Esophagus squamous epithelium (tissue), 5 donors: ENCODE measurements at regions not wholly inside any gene's neighbourhood (a gene's known extent, or its start where the extent isn't known, plus 50 kb on each side); places are given as distances from the start of the nearest gene placed in this dataset.

Experiments
- DNase-seq: peaks from one replicate; lab custom pipeline; 2025; lab: John Stamatoyannopoulos, UW
- H3K27ac ChIP-seq, 4 donors: fragments of 200-600 bp; sonication (generic); one replicate each; pipeline ENCODE4 v1.5.1; 2016 to 2019; ENCODE audit warnings: mild to moderate bottlenecking in 1 of 4
- H3K27me3 ChIP-seq, 4 donors: fragments of 200-600 bp; sonication (generic); 1 replicate in 3 of 4; 2 replicates in 1 of 4; pipeline versions ENCODE4 v1.5.1 to v1.6.0; 2017 to 2021; ENCODE audit warnings: antibody characterized with exemption in 1 of 4
- H3K36me3 ChIP-seq, 3 donors: fragments of 200-600 bp; sonication (generic); one replicate each; pipeline ENCODE4 v1.5.1; 2016 to 2019
- H3K4me1 ChIP-seq, 3 donors: fragments of 200-600 bp; sonication (generic); one replicate each; pipeline ENCODE4 v1.5.1; 2017 to 2019
- H3K4me3 ChIP-seq, 4 donors: fragments of 200-600 bp; sonication (generic); 1 replicate in 3 of 4; 2 replicates in 1 of 4; pipeline ENCODE4 v1.5.1; 2016 to 2019; ENCODE audit warnings: mild to moderate bottlenecking in 2 of 4, moderate library complexity in 1 of 4
- H3K9me3 ChIP-seq, 3 donors: fragments of 200-600 bp; sonication (generic); one replicate each; pipeline ENCODE4 v1.5.1; 2016 to 2019
- CTCF ChIP-seq, 6 experiments: fragments of 450-650 bp in 4 of 6; fragments of 200-600 bp in 2 of 6; sonication (generic) in 2 of 6; IDR thresholded peaks; one replicate each; pipeline ENCODE4 v1.5.1; 2016 to 2019; ENCODE audit warnings: antibody characterized with exemption in 6 of 6, mild to moderate bottlenecking in 4 of 6, moderate library complexity in 4 of 6
- POLR2A ChIP-seq, 4 donors: fragments of 450-650 bp; IDR thresholded peaks; one replicate each; pipeline ENCODE4 v1.6.1; 2017; ENCODE audit warnings: antibody characterized with exemption in 4 of 4, mild to moderate bottlenecking in 4 of 4, moderate library complexity in 3 of 4
- WGBS, 2 donors: methylation state at CpG; one replicate each; pipeline ENCODE4 v1.1.5; 2018; 5-methylcytosine and 5-hydroxymethylcytosine counted together
- intact Hi-C: fragments of 100-400 bp; cut with DNase I; formaldehyde crosslinking; loops from one replicate; pipeline ENCODE4 v1.15.0; 2022
- donor health status: DM: yes; HTN: yes; CAD: no.

GRCh38 chr11:101292661-101293240, 163.1 kb upstream of the PGR start:
- peaks cover 0 to 16% (median 0%) of the 10 kb centered on the region in 3 donors for H3K9me3 ChIP-seq
- H3K4me1 ChIP-seq: no peaks in the 10 kb centered on the region
- H3K4me3 ChIP-seq: no peak overlapping the region
- no peaks in the 10 kb centered on the region for H3K36me3 ChIP-seq
- 46 to 50% methylated on average over 2 of the region's 2 CpGs for WGBS, 2 donors
- no peaks in the 10 kb centered on the region for H3K27me3 ChIP-seq
- intact Hi-C loops: no loop called here
- no peak for DNase-seq
- no peak overlapping the region for H3K27ac ChIP-seq
- TF ChIP-seq POLR2A (IDR thresholded peaks at IDR 0.05) (no peak), CTCF (IDR thresholded peaks at IDR 0.05) (no peak)

- TF ChIP-seq POLR2A (IDR thresholded peaks at IDR 0.05): no peak
- H3K36me3 ChIP-seq: no peaks in the 10 kb centered on the region
- intact Hi-C loops: no loop called here
- H3K4me3 ChIP-seq: no peak overlapping the region
- no peak overlapping the region for H3K27ac ChIP-seq
- H3K27me3 ChIP-seq: no peaks in the 10 kb centered on the region
- peaks cover 0 to 12% (median 0%) of the 10 kb centered on the region in 3 donors for H3K9me3 ChIP-seq
- H3K4me1 ChIP-seq: no peaks in the 10 kb centered on the region
- DNase-seq: no peak
- 22 to 38% methylated on average over 1 of the region's 1 CpG for WGBS, 2 donors
Observed at GRCh38 chr11:101291279-101291678, 161.7 kb upstream of the PGR start.

- intact Hi-C loops: no loop called here
Observed at GRCh38 chr11:101288392-101288791, 158.8 kb upstream of the PGR start.

GRCh38 chr11:101279728-101280127, 150.1 kb upstream of the PGR start:
- Histone ChIP-seq H3K27me3 (no peaks in the 10 kb centered on the region), H3K4me3 (no peak overlapping the region), H3K36me3 (no peaks in the 10 kb centered on the region), H3K27ac (no peak overlapping the region), H3K9me3 (no peaks in the 10 kb centered on the region), H3K4me1 (no peaks in the 10 kb centered on the region)
- WGBS, 2 donors: 67 to 80% methylated on average over 1 of the region's 1 CpG
- DNase-seq: no peak
- intact Hi-C loops: no loop called here
- TF ChIP-seq POLR2A (IDR thresholded peaks at IDR 0.05) (no peak), CTCF (IDR thresholded peaks at IDR 0.05) (no peak)

More at GRCh38 chr11:101288392-101288791, 158.8 kb upstream of the PGR start:
- H3K27me3 ChIP-seq: no peaks in the 10 kb centered on the region
- H3K36me3 ChIP-seq: no peaks in the 10 kb centered on the region
- no peak overlapping the region for H3K27ac ChIP-seq
- H3K4me3 ChIP-seq: no peak overlapping the region
- no peak for TF ChIP-seq POLR2A (IDR thresholded peaks at IDR 0.05)
- no peak for TF ChIP-seq CTCF (IDR thresholded peaks at IDR 0.05)
- no peak for DNase-seq
- 46 to 56% methylated on average over 3 of the region's 3 CpGs for WGBS, 2 donors
- peaks cover 0 to 12% (median 0%) of the 10 kb centered on the region in 3 donors for H3K9me3 ChIP-seq
- no peaks in the 10 kb centered on the region for H3K4me1 ChIP-seq

GRCh38 chr11:101278286-101278685, 148.7 kb upstream of the PGR start:
- Histone ChIP-seq H3K9me3 (no peaks in the 10 kb centered on the region), H3K4me3 (no peak overlapping the region)
- intact Hi-C loops: no loop called here

More at GRCh38 chr11:101278286-101278685, 148.7 kb upstream of the PGR start:
- TF ChIP-seq POLR2A (IDR thresholded peaks at IDR 0.05): no peak
- no peak for TF ChIP-seq CTCF (IDR thresholded peaks at IDR 0.05)
- no peak for DNase-seq
- Histone ChIP-seq H3K27ac (no peak overlapping the region), H3K27me3 (no peaks in the 10 kb centered on the region), H3K4me1 (no peaks in the 10 kb centered on the region), H3K36me3 (no peaks in the 10 kb centered on the region)
